ENCODE measurements at regions not wholly inside any gene's neighbourhood (a gene's known extent, or its start where the extent isn't known, plus 50 kb on each side); places are given as distances from the start of the nearest gene placed in this dataset.

GRCh38 chr2:181399027-181399426, 58.2 kb upstream of the ITGA4 start:
- DNase-seq (no peak), ATAC-seq (ENCODE audit: low read depth) (no peak)
- Histone ChIP-seq H3K23ac (ENCODE audit: low read depth, low read length) (no peak overlapping the region), H3K18ac (ENCODE audit: low read depth, low read length) (no peak overlapping the region), H4K8ac (ENCODE audit: low read depth in 2 of 2, low read length in 2 of 2) (no peak overlapping the region), H4K91ac (ENCODE audit: insufficient read depth, low read depth, low read length) (no peak overlapping the region), H2BK120ac (ENCODE audit: low read depth, low read length) (no peak overlapping the region), H2AFZ (replicated peaks; ENCODE audit: low read length, poor library complexity) (no peak overlapping the region), H3K4me2 (ENCODE audit: low read depth, low read length) (no peak overlapping the region), H3K56ac (ENCODE audit: extremely low read depth, insufficient read depth, low read length) (no peak overlapping the region), H3K4me1 (ENCODE audit: control insufficient read depth, insufficient read depth, low read length) (no peaks in the 10 kb centered on the region), H4K20me1 (ENCODE audit: insufficient read depth, low read length) (no peaks in the 10 kb centered on the region), H3K79me1 (ENCODE audit: low read depth in 1 of 2, low read length in 2 of 2) (no peaks in the 10 kb centered on the region), H3K27ac (ENCODE audit: insufficient read depth, low read length) (no peak overlapping the region), H3K27me3 (ENCODE audit: control insufficient read depth, insufficient read depth, low read length) (no peaks in the 10 kb centered on the region), H3K4ac (ENCODE audit: low read depth, low read length) (no peak overlapping the region), H3K9ac (ENCODE audit: low read depth, low read length) (no peak overlapping the region), H4K5ac (ENCODE audit: low read depth, low read length) (no peak overlapping the region), H2BK20ac (ENCODE audit: low read depth, low read length) (no peak overlapping the region), H3K14ac (replicated peaks; ENCODE audit: low read depth, low read length) (no peak overlapping the region), H2AK9ac (replicated peaks; ENCODE audit: low read depth, low read length, poor library complexity) (no peak overlapping the region), H3K36me3 (ENCODE audit: control insufficient read depth, insufficient read depth, low read length) (no peaks in the 10 kb centered on the region), H3K4me3 (ENCODE audit: insufficient read depth, low read depth, low read length) (no peak overlapping the region), H2AK5ac (ENCODE audit: low read depth, low read length) (no peak overlapping the region), H2BK5ac (ENCODE audit: low read depth, low read length, poor library complexity, severe bottlenecking) (no peak overlapping the region), H3K9me3 (ENCODE audit: control insufficient read depth, insufficient read depth, low read length) (no peaks in the 10 kb centered on the region), H3K9me1 (ENCODE audit: insufficient read depth, low read length) (peaks cover 3% of the 10 kb centered on the region; the same call in 1 of the 2 replicates), H2BK15ac (ENCODE audit: low read depth, low read length) (no peak overlapping the region)
- TF ChIP-seq RAD21 (IDR thresholded peaks at IDR 0.05; ENCODE audit: low read length) (no peak), CEBPB (IDR thresholded peaks at IDR 0.05; ENCODE audit: low read depth, low read length) (no peak), RCOR1 (IDR thresholded peaks at IDR 0.05; ENCODE audit: insufficient replicate concordance, low read length) (no peak), MAZ (IDR thresholded peaks at IDR 0.05; ENCODE audit: borderline replicate concordance, low read depth, low read length) (no peak), NFE2L2 (IDR thresholded peaks at IDR 0.05; ENCODE audit: low read depth, low read length) (no peak), FOS (IDR thresholded peaks at IDR 0.05; ENCODE audit: low read depth, low read length) (no peak), RFX5 (IDR thresholded peaks at IDR 0.05; ENCODE audit: low read depth, low read length) (no peak), CHD1 (IDR thresholded peaks at IDR 0.05; ENCODE audit: low read depth, low read length) (no peak), MAFK (IDR thresholded peaks at IDR 0.05; ENCODE audit: low read depth, low read length) (no peak), SMC3 (IDR thresholded peaks at IDR 0.05; ENCODE audit: low read depth, low read length) (no peak), MXI1 (IDR thresholded peaks at IDR 0.05; ENCODE audit: borderline replicate concordance, low read depth, low read length) (no peak), POLR2A (IDR thresholded peaks at IDR 0.05; ENCODE audit: low read depth, low read length) (no peak)
- TF ChIP-seq, protein P1, sequence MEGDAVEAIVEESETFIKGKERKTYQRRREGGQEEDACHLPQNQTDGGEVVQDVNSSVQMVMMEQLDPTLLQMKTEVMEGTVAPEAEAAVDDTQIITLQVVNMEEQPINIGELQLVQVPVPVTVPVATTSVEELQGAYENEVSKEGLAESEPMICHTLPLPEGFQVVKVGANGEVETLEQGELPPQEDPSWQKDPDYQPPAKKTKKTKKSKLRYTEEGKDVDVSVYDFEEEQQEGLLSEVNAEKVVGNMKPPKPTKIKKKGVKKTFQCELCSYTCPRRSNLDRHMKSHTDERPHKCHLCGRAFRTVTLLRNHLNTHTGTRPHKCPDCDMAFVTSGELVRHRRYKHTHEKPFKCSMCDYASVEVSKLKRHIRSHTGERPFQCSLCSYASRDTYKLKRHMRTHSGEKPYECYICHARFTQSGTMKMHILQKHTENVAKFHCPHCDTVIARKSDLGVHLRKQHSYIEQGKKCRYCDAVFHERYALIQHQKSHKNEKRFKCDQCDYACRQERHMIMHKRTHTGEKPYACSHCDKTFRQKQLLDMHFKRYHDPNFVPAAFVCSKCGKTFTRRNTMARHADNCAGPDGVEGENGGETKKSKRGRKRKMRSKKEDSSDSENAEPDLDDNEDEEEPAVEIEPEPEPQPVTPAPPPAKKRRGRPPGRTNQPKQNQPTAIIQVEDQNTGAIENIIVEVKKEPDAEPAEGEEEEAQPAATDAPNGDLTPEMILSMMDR (conservative IDR thresholded peaks at IDR 0.05; ENCODE audit: low read depth, low read length): no peak
- BruUV-seq (replicated peaks): no TSS peak
- intact Hi-C loops (cut with micrococcal nuclease) (no loop called here), in situ Hi-C loops (cut with MboI; ENCODE audit: low sequenced_read_pairs) (no loop called here), dilution Hi-C loops (cut with HindIII; ENCODE audit: low sequenced_read_pairs, unreplicated experiment) (no loop called here)
- CTCF ChIA-PET: no interaction called here
- POLR2A ChIA-PET (ENCODE audit: unreplicated experiment): no interaction called here
- WGBS, 2 experiments (ENCODE audit: extremely low coverage in 2 of 2, insufficient read length in 1 of 2): 60% methylated on average over 1 of the region's 4 CpGs; no CpG with 5 or more reads in 1 of the 2 experiments
